ENCODE measurements at regions not wholly inside any gene's neighbourhood (a gene's known extent, or its start where the extent isn't known, plus 50 kb on each side); places are given as distances from the start of the nearest gene placed in this dataset.

DNA sequence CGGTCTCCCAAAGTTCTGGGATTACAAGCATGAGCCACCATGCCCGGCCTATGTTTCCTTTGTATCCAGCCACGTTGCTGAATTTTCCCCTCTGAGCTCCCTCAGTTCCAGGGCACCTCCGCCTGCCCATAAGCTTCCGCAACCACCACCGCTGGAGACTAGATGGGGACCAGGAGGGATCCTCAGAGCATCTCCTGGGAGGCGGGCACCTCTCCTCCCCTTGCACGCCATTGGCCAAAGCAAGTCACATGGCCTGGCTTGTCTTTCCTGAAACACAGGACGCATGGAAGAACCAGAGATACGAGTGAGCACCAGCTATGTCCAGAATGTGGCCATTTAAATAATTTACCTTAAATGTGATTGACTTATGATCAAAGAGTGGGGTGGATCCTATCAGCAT is 388.3 kb downstream of the BRD1 start:
- in situ Hi-C loops (cut with MboI), result no loop called here
- H3K9me3 ChIP-seq (ENCODE audit: low read depth), result no peaks in the 10 kb centered on the region
- no peak overlapping the region for H3K4me3 ChIP-seq
- H4K20me1 ChIP-seq (ENCODE audit: insufficient read depth), result no peaks in the 10 kb centered on the region
- TF ChIP-seq EZH2 (IDR thresholded peaks at IDR 0.05; ENCODE audit: insufficient read depth, poor library complexity, severe bottlenecking) (no peak), EZH2phosphoT487 (IDR thresholded peaks at IDR 0.05; ENCODE audit: insufficient read depth, low read depth) (no peak)
- H2AFZ ChIP-seq, result no peak overlapping the region
- H3K9ac ChIP-seq, result no peak overlapping the region
- 47 to 53% methylated on average over 10 of the region's 10 CpGs for WGBS, 2 experiments (ENCODE audit: low coverage in 1 of 2, low lambda C conversion rate in 2 of 2, missing lambda C conversion rate in 2 of 2)
- no peaks in the 10 kb centered on the region for H3F3A ChIP-seq (ENCODE audit: insufficient read depth)
- no peaks in the 10 kb centered on the region for H3K9me2 ChIP-seq (ENCODE audit: insufficient read depth)
- no peak overlapping the region for H3K27ac ChIP-seq
- H3K4me1 ChIP-seq (ENCODE audit: insufficient read depth), result no peaks in the 10 kb centered on the region
- DNase-seq, result no peak
- H3K27me3 ChIP-seq (replicated peaks; ENCODE audit: insufficient read depth), result no peaks in the 10 kb centered on the region
- H3K36me3 ChIP-seq (ENCODE audit: low read depth), result no peaks in the 10 kb centered on the region
- no peak overlapping the region for H3K4me2 ChIP-seq (ENCODE audit: unreplicated experiment)
- no peaks in the 10 kb centered on the region for H3K79me2 ChIP-seq (ENCODE audit: insufficient read depth)

GRCh38 chr22:49437956-49438355 is 389.7 kb downstream of the BRD1 start:
- H3K27ac ChIP-seq, result no peak overlapping the region
- in situ Hi-C loops (cut with MboI), result no loop called here
- no peaks in the 10 kb centered on the region for H3K9me2 ChIP-seq (ENCODE audit: insufficient read depth)
- no peaks in the 10 kb centered on the region for H3K9me3 ChIP-seq (ENCODE audit: low read depth)
- TF ChIP-seq EZH2phosphoT487 (IDR thresholded peaks at IDR 0.05; ENCODE audit: insufficient read depth, low read depth) (no peak), EZH2 (IDR thresholded peaks at IDR 0.05; ENCODE audit: insufficient read depth, poor library complexity, severe bottlenecking) (no peak)
- no peaks in the 10 kb centered on the region for H3K36me3 ChIP-seq (ENCODE audit: low read depth)
- no peak overlapping the region for H3K4me3 ChIP-seq
- H3K4me1 ChIP-seq (ENCODE audit: insufficient read depth), result no peaks in the 10 kb centered on the region
- no peak overlapping the region for H3K4me2 ChIP-seq (ENCODE audit: unreplicated experiment)
- H3K27me3 ChIP-seq (replicated peaks; ENCODE audit: insufficient read depth), result no peaks in the 10 kb centered on the region
- no peaks in the 10 kb centered on the region for H3F3A ChIP-seq (ENCODE audit: insufficient read depth)
- no peak for DNase-seq
- no peak overlapping the region for H2AFZ ChIP-seq
- no peaks in the 10 kb centered on the region for H4K20me1 ChIP-seq (ENCODE audit: insufficient read depth)
- no peak overlapping the region for H3K9ac ChIP-seq
- WGBS, 2 experiments (ENCODE audit: low coverage in 1 of 2, low lambda C conversion rate in 2 of 2, missing lambda C conversion rate in 2 of 2), result 56 to 62% methylated on average over 16 of the region's 16 CpGs
- no peaks in the 10 kb centered on the region for H3K79me2 ChIP-seq (ENCODE audit: insufficient read depth)

DNA sequence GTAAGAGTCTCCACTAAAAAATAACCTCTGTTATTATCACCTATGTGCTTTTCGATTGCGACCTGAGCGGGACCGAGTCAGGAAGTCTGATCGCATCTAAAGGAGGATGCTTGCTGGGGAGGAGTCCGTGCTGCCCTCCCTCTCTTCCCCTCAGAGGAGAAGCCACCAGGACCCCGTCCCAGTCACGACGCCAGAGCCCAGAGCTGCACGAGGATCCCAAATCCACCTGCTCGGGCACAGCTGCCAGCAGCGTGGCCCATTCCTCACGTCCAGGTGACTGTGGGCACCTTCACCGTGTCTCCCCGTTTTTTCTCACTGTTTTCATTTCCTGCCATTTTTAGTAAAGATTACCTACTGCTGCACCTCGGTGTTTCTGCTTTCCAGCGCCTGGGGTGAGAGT is 390.3 kb downstream of the BRD1 start:
- H3K4me2 ChIP-seq (ENCODE audit: unreplicated experiment), result no peak overlapping the region
- H3K79me2 ChIP-seq (ENCODE audit: insufficient read depth), result no peaks in the 10 kb centered on the region
- no peak overlapping the region for H3K4me3 ChIP-seq
- H3K27me3 ChIP-seq (replicated peaks; ENCODE audit: insufficient read depth), result no peaks in the 10 kb centered on the region
- no peaks in the 10 kb centered on the region for H3K9me2 ChIP-seq (ENCODE audit: insufficient read depth)
- DNase-seq, result no peak
- TF ChIP-seq EZH2 (IDR thresholded peaks at IDR 0.05; ENCODE audit: insufficient read depth, poor library complexity, severe bottlenecking) (no peak), EZH2phosphoT487 (IDR thresholded peaks at IDR 0.05; ENCODE audit: insufficient read depth, low read depth) (no peak)
- H3K9ac ChIP-seq, result no peak overlapping the region
- H3K9me3 ChIP-seq (ENCODE audit: low read depth), result no peaks in the 10 kb centered on the region
- no peak overlapping the region for H3K27ac ChIP-seq
- in situ Hi-C loops (cut with MboI), result no loop called here
- H3F3A ChIP-seq (ENCODE audit: insufficient read depth), result no peaks in the 10 kb centered on the region
- H3K36me3 ChIP-seq (ENCODE audit: low read depth), result no peaks in the 10 kb centered on the region
- 37 to 48% methylated on average over 17 of the region's 17 CpGs for WGBS, 2 experiments (ENCODE audit: low coverage in 1 of 2, low lambda C conversion rate in 2 of 2, missing lambda C conversion rate in 2 of 2)
- no peaks in the 10 kb centered on the region for H4K20me1 ChIP-seq (ENCODE audit: insufficient read depth)
- no peak overlapping the region for H2AFZ ChIP-seq
- H3K4me1 ChIP-seq (ENCODE audit: insufficient read depth), result no peaks in the 10 kb centered on the region

DNA sequence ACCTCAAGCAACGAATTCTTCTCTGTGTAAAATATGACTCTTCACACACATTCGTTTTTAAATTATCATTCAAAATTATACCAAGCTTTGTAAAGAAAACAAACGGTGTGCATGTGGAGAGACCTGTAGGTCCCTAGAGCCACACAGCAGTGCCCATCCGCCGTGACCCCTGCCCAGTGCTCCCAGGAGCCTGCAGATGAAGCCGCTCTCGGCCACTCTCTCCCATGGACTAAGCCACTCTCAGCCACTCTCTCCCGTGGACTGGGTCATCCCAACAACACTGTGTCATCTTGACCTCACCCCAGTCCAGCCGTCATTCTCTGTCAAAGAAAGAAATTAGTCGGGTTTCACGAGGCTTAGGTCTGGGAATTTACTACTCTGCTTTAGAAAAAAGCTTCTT is 391.6 kb downstream of the BRD1 start:
- TF ChIP-seq EZH2phosphoT487 (IDR thresholded peaks at IDR 0.05; ENCODE audit: insufficient read depth, low read depth) (no peak), EZH2 (IDR thresholded peaks at IDR 0.05; ENCODE audit: insufficient read depth, poor library complexity, severe bottlenecking) (no peak)
- Histone ChIP-seq H3K4me3 (no peak overlapping the region), H3K9me3 (ENCODE audit: low read depth) (no peaks in the 10 kb centered on the region), H3K4me1 (ENCODE audit: insufficient read depth) (no peaks in the 10 kb centered on the region), H3K79me2 (ENCODE audit: insufficient read depth) (no peaks in the 10 kb centered on the region), H3K27me3 (replicated peaks; ENCODE audit: insufficient read depth) (no peaks in the 10 kb centered on the region), H3K4me2 (ENCODE audit: unreplicated experiment) (no peak overlapping the region), H3K9me2 (ENCODE audit: insufficient read depth) (no peaks in the 10 kb centered on the region), H4K20me1 (ENCODE audit: insufficient read depth) (no peaks in the 10 kb centered on the region), H3F3A (ENCODE audit: insufficient read depth) (no peaks in the 10 kb centered on the region), H3K36me3 (ENCODE audit: low read depth) (no peaks in the 10 kb centered on the region), H2AFZ (no peak overlapping the region), H3K9ac (no peak overlapping the region), H3K27ac (no peak overlapping the region)
- no peak for DNase-seq
- in situ Hi-C loops (cut with MboI), result no loop called here
- 18 to 22% methylated on average over 11 of the region's 11 CpGs for WGBS, 2 experiments (ENCODE audit: low coverage in 1 of 2, low lambda C conversion rate in 2 of 2, missing lambda C conversion rate in 2 of 2)

DNA sequence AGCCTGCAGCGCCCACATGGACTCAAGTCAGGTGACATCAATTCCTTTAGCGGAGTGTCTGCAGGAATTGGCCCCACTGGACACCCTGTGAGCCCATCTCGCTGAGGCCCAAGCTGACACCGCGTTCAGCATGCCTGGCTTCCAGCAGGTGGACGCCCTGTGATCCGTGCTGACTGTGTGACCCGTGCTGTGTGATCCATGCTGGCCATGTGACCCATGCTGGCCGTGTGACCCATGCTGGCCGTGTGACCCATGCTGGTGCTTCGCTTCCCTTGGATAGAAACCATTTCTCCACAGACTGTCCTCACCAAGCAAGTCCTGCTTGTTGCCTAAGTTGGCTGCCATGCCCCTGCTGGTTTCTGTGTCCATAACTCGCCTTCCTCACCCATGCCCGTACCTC is 392.1 kb downstream of the BRD1 start:
- H3K4me1 ChIP-seq (ENCODE audit: insufficient read depth), result no peaks in the 10 kb centered on the region
- no peak overlapping the region for H3K4me2 ChIP-seq (ENCODE audit: unreplicated experiment)
- DNase-seq, result no peak
- no peak overlapping the region for H3K4me3 ChIP-seq
- H3K27me3 ChIP-seq (replicated peaks; ENCODE audit: insufficient read depth), result no peaks in the 10 kb centered on the region
- H3K27ac ChIP-seq, result no peak overlapping the region
- H3K79me2 ChIP-seq (ENCODE audit: insufficient read depth), result no peaks in the 10 kb centered on the region
- in situ Hi-C loops (cut with MboI), result no loop called here
- no peaks in the 10 kb centered on the region for H3K9me2 ChIP-seq (ENCODE audit: insufficient read depth)
- H3F3A ChIP-seq (ENCODE audit: insufficient read depth), result no peaks in the 10 kb centered on the region
- H3K36me3 ChIP-seq (ENCODE audit: low read depth), result no peaks in the 10 kb centered on the region
- H3K9me3 ChIP-seq (ENCODE audit: low read depth), result peaks cover 2% of the 10 kb centered on the region
- 38 to 45% methylated on average over 13 of the region's 13 CpGs for WGBS, 2 experiments (ENCODE audit: low coverage in 1 of 2, low lambda C conversion rate in 2 of 2, missing lambda C conversion rate in 2 of 2)
- H3K9ac ChIP-seq, result no peak overlapping the region
- no peak overlapping the region for H2AFZ ChIP-seq
- TF ChIP-seq EZH2 (IDR thresholded peaks at IDR 0.05; ENCODE audit: insufficient read depth, poor library complexity, severe bottlenecking), result no peak
- no peak for TF ChIP-seq EZH2phosphoT487 (IDR thresholded peaks at IDR 0.05; ENCODE audit: insufficient read depth, low read depth)
- no peaks in the 10 kb centered on the region for H4K20me1 ChIP-seq (ENCODE audit: insufficient read depth)
